AG08395 (cell line): ENCODE measurements at regions not wholly inside any gene's neighbourhood (a gene's known extent, or its start where the extent isn't known, plus 50 kb on each side); places are given as distances from the start of the nearest gene placed in this dataset.
A peak's percentile ranks its signal among the peaks of the same experiment; 100 is the strongest.
"Not testable (repeated sequence)": the region's sequence is repeated elsewhere in the genome, so short reads cannot be mapped to it uniquely, and the experiment has no call there.

Experiments used
- DNase-seq: peaks from one replicate; pipeline ENCODE4 v3.0.0; 2012; ENCODE audit warnings: mixed read lengths, low spot score

DNA sequence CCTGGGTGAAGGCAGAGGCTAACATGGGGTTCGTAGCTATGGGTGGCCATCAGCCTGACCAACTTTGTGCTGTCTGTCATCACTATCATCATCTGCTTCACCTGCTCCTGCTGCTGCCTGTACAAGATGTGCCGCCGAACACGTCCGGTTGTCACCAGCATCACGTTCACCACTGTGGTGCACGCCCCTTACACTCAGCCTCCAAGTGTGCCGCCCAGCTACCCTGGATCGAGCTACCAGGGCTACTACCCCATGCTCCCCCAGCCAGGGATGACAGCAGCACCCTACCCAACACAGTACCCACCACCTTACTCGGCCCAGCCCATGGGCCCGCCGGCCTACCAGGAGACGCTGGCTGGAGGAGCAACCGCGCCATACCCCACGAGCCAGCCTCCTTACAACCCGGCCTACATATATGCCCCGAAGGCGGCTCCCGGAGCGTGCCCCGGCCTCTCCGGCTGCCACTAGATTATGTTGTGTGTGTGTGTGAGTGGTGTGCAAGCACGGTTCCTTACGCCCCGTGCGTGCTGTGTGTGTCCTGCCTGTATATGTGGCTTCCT lies 213.4 kb upstream of the XIST start:
- no peak for DNase-seq

DNA sequence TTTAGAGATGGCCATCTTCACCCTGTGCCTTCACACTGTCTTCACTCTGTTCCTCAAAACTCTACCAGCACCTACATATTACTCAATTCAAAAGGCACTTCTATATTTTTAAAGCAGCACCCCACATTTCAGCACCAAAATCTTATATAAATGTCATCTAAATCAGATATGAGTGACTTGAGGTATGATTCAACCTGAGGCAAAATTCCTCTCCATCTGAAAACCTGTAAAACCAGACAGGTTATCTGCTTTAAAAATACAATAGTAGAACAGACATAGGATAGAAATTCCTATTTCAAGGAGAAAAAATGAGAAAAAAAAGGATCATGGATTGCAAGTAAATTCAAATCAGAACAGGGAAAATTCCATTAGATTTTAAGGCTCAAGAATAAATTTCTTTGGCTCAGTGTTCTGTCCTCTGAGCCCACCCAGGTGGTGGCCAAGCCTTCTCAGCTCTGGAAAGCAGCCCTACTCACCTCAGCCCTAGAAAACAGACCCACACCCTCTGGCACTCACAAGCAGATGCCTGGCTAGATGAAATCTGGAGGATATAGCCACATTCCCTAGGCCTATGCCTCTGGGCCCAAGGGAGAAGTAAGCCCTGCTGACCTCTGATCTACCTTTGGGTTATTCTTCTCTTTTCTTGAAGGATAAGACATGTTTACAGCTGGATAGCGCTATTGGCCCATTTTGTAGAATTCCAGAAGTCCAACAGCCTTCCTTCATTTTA lies 211.1 kb upstream of the XIST start:
- DNase-seq: no peak

DNA sequence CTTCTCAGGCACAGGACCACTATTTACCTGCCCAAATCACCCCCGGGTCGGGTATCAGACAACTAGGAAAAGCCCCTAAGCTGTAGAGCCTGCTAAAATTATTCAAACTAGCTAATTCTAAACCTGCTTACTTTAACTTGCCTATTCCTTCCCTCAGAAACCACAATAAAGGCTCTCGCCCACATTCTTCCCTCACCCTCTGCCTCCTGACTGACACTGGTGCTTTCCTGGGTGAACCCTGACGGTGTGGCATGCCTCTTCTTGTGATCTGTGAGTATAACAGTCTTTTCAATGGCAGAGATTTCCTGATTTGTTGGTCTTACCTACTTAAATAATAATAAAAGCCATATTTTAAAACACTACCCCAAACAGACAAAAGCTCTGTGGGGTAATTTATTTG lies 209.4 kb upstream of the XIST start:
- DNase-seq: no peak

DNA sequence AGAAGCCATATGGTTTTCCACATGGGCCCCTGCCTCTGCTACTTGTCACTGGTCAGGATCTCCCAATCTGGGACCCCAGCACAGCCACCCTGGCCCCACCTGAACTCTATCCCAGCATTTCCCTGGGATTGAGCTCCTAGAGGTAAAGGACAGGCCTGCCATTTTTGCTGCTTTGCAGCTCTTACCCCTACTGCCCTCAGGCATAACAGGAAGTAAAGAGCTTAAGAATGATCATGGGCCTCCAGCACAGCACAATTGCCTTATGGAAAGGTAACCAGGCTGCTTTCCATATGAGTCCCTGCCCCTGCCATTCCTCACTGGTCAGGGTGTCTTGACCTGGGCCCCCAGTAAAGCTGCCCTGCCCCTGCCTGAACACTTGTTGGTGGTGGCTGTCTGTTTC lies 196.6 kb upstream of the XIST start:
- no peak for DNase-seq

DNA sequence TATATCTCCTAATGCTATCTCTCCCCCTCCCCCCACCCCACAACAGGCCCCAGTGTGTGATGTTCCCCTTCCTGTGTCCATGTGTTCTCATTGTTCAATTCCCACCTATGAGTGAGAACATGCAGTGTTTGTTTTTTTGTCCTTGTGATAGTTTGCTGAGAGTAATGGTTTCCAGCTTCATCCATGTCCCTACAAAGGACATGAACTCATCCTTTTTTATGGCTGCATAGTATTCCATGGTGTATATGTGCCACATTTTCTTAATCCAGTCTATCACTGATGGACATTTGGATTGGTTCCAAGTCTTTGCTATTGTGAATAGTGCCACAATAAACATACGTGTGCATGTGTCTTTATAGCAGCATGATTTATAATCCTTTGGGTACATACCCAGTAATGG lies 181.6 kb upstream of the XIST start:
- DNase-seq: not testable (repeated sequence)

DNA sequence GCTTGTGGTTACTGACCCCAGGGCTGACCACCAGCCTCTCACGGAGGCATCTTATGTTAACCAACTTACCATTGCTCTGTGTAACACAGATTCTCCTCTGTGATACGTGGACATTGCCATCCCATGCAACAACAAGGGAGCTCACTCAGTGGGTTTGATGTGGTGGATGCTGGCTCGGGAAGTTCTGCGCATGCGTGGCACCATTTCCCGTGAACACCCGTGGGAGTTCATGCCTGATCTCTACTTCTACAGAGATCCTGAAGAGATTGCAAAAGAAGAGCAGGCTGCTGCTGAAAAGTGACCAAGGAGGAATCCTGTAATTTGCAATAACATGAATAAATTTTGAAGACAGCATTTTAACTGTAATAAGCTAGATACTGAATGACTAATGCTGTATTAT lies 179.0 kb upstream of the XIST start:
- DNase-seq: not testable (repeated sequence)

DNA sequence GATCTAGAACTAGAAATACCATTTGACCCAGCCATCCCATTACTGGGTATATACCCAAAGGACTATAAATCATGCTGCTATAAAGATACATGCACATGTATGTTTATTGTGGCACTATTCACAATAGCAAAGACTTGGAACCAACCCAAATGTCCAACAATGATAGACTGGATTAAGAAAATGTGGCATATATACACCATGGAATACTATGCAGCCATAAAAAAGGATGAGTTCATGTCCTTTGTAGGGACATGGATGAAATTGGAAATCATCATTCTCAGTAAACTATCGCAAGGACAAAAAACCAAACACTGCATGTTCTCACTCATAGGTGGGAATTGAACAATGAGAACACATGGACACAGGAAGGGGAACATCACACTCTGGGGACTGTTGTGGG lies 178.3 kb upstream of the XIST start:
- not testable (repeated sequence) for DNase-seq

DNA sequence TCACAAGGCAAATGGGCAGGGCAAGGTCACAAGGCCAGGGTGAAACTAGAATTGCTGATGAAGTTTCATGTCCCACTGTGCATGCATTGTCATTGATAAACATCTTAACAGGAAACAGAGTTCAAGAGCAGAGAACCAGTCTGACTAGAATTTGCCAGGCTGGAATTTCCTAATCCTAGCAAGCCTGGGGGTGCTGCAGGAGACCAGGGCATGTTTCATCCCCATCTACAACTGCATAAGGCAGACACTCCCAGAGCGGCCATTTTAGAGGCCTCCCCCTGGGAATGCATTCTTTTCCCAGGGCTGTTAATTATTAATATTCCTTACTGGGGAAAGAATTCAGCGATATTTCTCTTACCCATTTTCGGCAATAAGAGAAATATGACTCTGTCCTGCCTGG lies 172.6 kb upstream of the XIST start:
- DNase-seq: not testable (repeated sequence)

DNA sequence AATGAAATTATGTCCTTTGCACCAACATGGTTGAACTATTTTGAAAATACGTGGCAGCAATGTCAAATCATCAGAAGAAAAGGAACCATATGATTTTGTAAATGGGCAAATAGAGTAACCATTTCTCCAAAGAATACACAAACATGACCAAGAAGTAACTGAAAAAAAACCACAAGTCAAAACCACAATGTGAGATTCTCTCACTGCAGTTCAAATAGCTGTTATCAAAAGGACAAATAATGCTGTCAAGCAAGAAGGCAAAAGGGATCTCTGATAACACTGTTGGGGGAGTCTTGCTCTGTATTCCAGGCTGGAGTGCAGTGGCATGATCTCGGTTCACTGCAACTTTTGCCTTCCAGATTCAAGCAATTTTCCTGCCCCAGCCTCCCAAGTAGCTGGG lies 170.7 kb upstream of the XIST start:
- no peak for DNase-seq

DNA sequence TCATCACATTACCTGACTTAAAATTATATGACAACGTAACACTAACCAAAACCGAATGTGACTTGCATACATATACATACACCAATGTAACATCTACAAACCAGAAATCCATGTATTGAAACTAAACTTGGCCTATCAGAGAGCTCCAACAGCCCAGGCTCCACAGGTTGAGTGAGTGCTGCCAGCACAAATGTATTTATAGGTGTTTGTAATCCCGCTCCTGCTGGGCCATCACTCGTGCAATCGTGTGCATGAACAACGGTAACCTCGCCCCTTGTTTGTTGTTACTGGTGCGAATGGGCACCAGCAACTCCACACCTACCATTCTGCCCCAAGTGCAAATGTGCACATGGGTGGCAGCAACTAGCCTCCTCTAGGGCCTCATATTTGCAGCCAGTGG lies 165.7 kb upstream of the XIST start:
- no peak for DNase-seq

DNA sequence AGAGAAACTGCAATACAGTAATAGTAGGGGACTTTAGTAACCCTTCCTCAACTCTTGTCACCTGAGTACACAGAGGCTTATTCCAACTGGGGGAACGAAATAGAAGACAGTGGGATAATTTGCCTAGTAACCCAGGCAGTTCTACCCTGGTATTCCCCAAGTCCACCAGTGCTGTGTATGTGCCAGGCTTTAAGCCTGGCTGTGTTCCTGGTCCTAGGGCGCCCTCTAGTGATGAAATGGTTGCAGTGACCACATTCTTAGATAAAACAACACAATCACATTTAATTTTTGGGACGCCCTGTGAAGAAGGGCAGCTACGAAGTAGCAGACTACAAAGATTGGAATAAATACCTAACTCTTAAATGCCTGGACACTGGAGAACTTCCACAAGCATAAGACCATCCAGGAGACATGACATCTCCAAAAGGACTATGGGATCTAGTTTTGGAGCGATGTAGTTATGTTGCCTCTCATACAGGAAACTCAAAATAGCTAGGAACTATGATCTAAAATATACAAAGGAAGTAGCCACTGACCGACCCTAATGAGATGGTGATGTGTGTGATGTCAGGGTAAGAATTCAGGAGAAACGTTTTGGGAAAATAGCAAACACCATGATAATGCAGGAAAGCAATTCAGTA lies 163.0 kb upstream of the XIST start:
- DNase-seq: peak; percentile 79

DNA sequence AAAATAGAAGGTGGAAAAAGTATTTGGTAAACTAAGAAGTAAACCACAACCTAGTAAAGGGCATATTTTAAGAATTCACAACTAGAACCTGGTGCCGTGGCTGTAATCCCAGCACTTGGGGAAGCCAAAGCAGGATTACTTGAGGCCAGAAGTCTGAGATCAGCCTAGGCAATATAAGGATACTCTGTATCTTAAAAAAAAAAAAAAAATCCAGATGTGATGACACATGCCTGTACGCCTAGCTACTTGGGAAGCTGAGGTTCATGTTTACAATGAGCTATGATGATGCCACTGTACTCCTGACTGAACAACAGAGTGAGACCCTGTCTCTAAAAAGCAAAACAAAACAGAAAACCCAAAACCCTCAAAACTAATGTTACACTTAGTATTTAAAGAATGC lies 156.5 kb upstream of the XIST start:
- no peak for DNase-seq

DNA sequence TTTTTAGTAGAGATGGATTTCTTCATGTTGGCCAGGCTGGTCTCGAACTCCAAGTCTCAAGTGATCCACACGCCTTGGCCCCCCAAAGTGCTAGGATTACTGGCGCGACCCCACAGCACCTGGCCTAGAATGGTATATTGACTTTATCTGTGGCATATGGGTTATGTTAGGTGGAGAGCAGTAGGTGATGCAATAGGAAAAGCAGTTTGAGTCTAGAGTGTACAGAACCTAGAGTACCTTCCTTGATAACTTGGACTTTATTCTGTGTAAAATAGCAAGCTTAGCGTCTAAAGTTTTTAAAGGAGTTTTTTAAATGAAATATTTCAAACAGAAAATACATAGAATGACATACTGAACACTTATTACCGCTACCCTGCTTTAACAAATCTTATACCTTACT lies 139.5 kb upstream of the XIST start:
- no peak for DNase-seq

DNA sequence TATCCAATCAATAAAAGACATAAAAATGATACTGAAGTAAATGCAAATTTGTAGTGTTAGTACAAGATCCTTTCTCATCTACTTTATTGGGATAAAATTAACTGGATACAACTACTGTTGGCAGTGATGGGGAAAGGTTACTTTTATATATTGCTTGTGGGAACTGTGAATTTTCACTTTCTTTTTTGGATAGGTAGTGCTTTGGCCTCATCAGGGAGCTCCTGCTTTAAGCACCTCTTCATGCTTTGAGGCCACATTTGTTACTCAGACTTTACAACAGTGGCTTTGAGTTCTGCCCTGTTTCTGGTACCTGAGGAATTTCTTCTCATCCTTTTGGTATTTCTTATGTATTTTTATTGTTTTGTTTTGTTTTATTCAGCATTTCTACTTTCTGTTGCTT lies 134.7 kb upstream of the XIST start:
- DNase-seq: no peak

DNA sequence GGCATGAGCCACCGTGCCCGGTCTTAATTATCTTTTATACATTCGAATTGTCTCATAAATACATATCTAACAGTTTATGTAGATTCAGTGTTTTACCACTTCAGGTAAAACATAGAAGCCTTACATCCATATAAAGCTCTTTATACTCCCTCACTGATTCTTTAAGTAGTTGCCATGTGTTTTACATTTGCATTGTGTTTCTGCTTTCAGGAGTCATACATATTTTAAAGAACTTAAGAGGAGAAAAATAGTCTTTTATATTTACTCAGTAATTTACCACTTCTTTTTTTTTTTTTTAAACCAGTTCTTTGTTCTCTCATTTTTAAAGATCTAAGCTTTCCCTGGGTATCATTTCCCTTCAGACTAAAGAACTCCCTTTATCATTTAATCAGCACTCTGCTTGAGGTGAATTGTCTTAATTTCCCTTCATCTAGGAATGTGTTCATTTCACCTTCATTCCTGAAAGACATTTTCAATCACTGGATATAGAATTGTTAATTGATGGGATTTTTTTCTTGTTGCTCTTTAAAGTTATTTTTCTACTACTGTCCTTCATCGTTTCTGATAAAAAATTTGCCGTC lies 127.1 kb upstream of the XIST start:
- no peak for DNase-seq

DNA sequence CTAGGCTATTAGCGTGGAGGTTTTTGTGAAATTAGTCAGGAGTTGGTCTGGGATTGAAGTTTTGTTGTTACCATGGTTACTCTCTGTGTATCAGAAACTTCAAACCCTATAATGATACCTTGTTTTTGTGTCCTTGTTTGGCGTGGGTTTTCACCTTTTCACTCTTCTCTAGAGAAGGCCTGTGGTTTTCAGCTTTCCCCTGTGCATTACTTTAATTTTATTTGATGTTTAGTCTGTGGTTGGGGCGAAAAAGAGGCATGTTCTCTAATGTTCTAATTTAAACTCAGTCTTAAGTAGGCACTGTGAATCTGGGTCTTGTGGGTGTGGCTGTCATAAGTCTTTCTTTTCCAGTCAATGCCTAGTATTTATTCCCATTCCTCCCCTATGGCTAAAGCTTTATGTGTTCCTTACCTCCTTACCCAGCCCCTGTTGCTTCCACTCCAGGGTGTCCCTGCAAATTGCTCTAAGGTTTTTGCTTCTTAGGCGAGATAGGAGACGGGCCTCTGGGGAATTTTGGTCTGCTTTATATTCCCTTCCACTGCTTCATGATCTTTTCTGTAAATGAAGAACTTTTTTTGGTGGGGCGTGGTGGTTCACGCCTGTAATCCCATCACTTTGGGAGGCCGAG lies 125.1 kb upstream of the XIST start:
- DNase-seq: no peak

DNA sequence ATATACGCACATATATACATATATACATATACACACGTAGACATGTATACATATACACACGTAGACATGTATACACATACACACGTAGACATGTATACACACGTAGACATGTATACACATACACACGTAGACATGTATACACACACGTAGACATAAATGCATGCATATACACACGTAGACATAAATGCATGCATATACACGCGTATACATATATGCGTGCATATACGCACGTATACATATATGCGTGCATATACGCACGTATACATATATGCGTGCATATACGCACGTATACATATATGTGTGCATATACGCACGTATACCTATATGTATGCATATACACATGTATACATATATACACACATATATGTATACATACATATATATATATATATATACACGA lies 114.9 kb upstream of the XIST start:
- not testable (repeated sequence) for DNase-seq

DNA sequence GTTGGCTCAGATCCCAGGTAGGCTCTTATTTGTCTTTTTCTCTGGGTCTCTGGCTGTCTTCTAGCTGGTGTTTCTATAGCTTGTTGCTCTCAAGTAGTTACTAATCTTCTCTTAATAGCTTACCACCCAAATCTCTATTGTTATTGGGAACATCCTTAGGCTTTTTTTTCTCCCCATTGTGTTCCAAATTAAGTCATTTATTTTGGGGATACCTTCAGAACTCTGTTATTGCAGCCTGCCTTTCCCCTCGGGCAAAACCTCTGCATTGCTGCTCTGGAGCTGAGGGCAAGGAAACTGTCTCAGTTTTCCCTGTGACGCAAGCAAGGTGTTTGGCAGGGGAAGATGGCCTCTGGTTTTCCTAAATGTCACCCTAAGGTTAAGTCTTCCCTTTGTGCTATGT lies 113.3 kb upstream of the XIST start:
- DNase-seq: no peak

DNA sequence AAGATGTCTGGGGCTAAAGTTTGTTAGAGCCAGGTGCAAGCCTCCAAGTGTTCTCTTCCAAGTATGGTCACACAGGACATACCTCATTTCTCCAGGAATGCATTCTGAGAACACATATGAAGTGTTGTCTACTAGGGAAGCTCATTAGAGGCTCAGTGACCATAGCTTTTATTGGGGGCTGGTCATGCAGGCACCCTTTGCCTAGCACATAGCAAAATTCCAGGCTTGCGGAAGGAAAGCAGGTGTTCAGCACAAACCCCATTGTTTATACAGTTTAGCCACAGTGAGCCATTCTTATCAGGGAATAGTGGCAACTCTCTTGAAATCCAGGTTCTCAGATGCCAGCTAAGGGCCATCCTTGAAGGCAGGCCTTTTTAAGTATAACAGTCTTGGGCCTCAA lies 112.1 kb upstream of the XIST start:
- DNase-seq: no peak

DNA sequence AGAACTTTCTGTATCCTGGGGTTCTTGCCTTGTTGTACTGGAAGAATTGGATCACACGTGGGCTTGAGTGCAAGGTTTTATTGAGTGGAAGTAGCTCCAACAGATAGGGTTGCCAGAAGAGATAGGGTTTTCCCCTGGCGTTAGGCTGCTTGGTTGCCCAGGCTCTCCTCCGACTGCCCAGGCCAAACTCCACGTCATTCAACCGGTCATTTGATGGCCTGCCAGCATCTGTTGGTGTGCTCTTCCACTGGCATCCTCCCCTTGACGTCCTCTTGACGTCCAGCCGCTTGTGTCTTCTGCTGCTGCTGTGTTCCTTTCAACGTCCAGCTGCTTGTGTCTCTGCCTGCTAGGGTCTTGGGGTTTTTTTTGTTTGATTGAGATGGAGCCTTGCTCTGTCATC lies 111.2 kb upstream of the XIST start:
- DNase-seq: no peak

DNA sequence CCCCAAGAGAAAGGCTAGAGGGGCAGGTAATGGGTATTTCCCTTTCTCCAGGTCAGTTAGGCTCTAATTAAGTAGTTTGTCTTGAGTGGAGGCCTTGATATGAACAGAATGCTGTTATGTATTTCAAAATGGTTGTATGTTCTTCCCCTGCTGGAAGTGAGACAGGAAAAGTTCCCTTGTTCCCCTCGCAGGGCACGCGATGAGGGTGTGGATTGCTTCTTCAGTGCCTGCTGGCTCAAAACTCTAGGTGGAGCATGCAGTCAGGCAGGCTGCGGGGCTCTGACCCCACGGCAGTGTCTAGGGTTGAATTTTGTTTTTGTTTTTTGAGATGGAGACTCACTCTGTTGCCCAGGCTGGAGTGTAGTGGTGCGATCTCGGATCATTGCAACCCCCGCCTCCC lies 110.4 kb upstream of the XIST start:
- no peak for DNase-seq

DNA sequence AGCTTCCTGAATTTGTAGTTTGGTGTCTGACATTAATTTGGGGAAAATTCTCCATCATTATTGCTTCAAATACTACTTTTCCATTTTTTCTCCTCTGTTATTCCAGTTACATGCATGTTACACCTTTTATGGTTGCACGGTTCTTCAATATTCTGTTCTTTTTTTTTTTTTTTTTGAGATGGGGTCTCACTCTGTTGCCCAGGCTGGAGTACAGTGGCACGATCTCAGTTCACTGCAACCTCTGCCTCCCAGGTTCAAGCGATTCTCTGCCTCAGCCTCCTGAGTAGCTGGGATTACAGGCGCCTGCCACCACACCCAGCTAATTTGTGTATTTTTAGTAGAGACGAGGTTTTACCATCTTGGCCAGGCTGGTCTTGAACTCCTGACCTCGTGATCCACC lies 109.4 kb upstream of the XIST start:
- DNase-seq: not testable (repeated sequence)

DNA sequence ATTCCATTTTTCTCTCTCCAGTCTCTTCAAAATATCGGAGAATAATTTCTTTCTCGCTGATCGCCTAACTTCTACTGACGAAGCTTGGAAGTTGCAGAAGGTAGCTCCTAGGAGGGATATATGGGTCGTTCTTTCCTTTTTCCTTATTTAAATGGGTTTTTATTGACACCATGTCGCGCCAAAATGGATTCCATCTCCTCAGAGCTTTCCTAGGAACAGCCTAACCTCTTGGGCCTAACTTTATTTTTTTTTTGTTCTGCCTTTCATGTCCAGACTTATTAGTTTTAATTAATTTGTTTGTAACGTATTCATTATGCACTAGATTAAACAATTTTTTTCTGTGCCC lies 92.0 kb upstream of the XIST start:
- DNase-seq: no peak
